IMR-90 (cell line): ENCODE measurements at regions not wholly inside any gene's neighbourhood (a gene's known extent, or its start where the extent isn't known, plus 50 kb on each side); places are given as distances from the start of the nearest gene placed in this dataset.

Experiments
- ATAC-seq: fragments of 200-7000 bp; cut with Tn5 transposase; 2 replicates; pipeline ENCODE4 v1.9.1; 2020; ENCODE audit warnings: low read depth, mild to moderate bottlenecking, moderate library complexity
- BruUV-seq: library from RNA; stranded (reverse); fragments of 400-500 nt; replicated peaks from 2 replicates; lab custom pipeline; 2021; lab: Mats Ljungman, UMichigan
- CTCF ChIA-PET: fragments of 300-600 bp; formaldehyde crosslinking; extraction: SDS; loops from one replicate; lab custom pipeline; 2021; ENCODE audit warnings: antibody characterized with exemption; lab: Yijun Ruan, JAX
- POLR2A ChIA-PET: fragments of 300-600 bp; sonication (Branson Sonifier 250); formaldehyde crosslinking; loops from one replicate; lab custom pipeline; 2022; ENCODE audit warnings: antibody characterized with exemption; ENCODE audit not compliant: unreplicated experiment; lab: Charles Lee
- DNase-seq: peaks from one replicate; pipeline ENCODE4 v3.0.0; 2013
- H2AFZ ChIP-seq: replicated peaks from 2 replicates; pipeline ENCODE3; 2013; ENCODE audit warnings: low read length, mild to moderate bottlenecking; ENCODE audit not compliant: poor library complexity
- H2AK5ac ChIP-seq: 2 replicates; pipeline ENCODE4 v1.6.1; 2013; ENCODE audit warnings: low read depth, low read length, inconsistent platforms
- H2AK9ac ChIP-seq: replicated peaks from 2 replicates; pipeline ENCODE3; 2013; ENCODE audit warnings: mild to moderate bottlenecking, low read depth, low read length, moderate library complexity; ENCODE audit not compliant: poor library complexity
- H2BK120ac ChIP-seq: 2 replicates; pipeline ENCODE4 v1.6.1; 2013; ENCODE audit warnings: low read depth, low read length, inconsistent platforms
- H2BK15ac ChIP-seq: 3 replicates; pipeline ENCODE4 v1.6.1; 2013; ENCODE audit warnings: low read depth, low read length, inconsistent platforms
- H2BK20ac ChIP-seq: 2 replicates; pipeline ENCODE4 v1.6.1; 2013; ENCODE audit warnings: low read depth, mild to moderate bottlenecking, inconsistent platforms, low read length, moderate library complexity
- H2BK5ac ChIP-seq: 2 replicates; pipeline ENCODE4 v1.6.1; 2013; ENCODE audit warnings: mild to moderate bottlenecking, low read depth, low read length, inconsistent platforms; ENCODE audit not compliant: poor library complexity, severe bottlenecking
- H3K14ac ChIP-seq: replicated peaks from 2 replicates; pipeline ENCODE4 v1.6.1; 2013; ENCODE audit warnings: low read depth, low read length, inconsistent platforms
- H3K18ac ChIP-seq: 2 replicates; pipeline ENCODE4 v1.6.1; 2013; ENCODE audit warnings: low read depth, low read length, control low read depth
- H3K23ac ChIP-seq: 2 replicates; pipeline ENCODE4 v1.6.1; 2013; ENCODE audit warnings: low read depth, low read length, inconsistent platforms
- H3K27ac ChIP-seq: 2 replicates; pipeline ENCODE4 v1.5.1; 2013; ENCODE audit warnings: mild to moderate bottlenecking, control low read depth, low read length; ENCODE audit not compliant: insufficient read depth
- H3K27me3 ChIP-seq: 2 replicates; pipeline ENCODE4 v1.6.1; 2013; ENCODE audit warnings: low read length; ENCODE audit not compliant: control insufficient read depth, insufficient read depth
- H3K36me3 ChIP-seq: 2 replicates; pipeline ENCODE4 v1.6.1; 2013; ENCODE audit warnings: low read length, mixed read lengths; ENCODE audit not compliant: control insufficient read depth, insufficient read depth
- H3K4ac ChIP-seq: 2 replicates; pipeline ENCODE4 v1.6.1; 2013; ENCODE audit warnings: low read depth, low read length, inconsistent platforms
- H3K4me1 ChIP-seq: 2 replicates; pipeline ENCODE4 v1.6.1; 2013; ENCODE audit warnings: low read length, mixed read lengths; ENCODE audit not compliant: control insufficient read depth, insufficient read depth
- H3K4me2 ChIP-seq: 2 replicates; pipeline ENCODE4 v1.6.1; 2013; ENCODE audit warnings: low read depth, mild to moderate bottlenecking, control low read depth, low read length, moderate library complexity
- H3K4me3 ChIP-seq: 2 replicates; pipeline ENCODE4 v1.5.1; 2013; ENCODE audit warnings: low read depth, mild to moderate bottlenecking, control low read depth, low read length, moderate library complexity; ENCODE audit not compliant: insufficient read depth
- H3K56ac ChIP-seq: 2 replicates; pipeline ENCODE4 v1.6.1; 2013; ENCODE audit warnings: low read length, inconsistent platforms; ENCODE audit not compliant: insufficient read depth; ENCODE audit errors: extremely low read depth
- H3K79me1 ChIP-seq, 2 experiments: 2 replicates each; pipeline ENCODE4 v1.6.1; 2013; ENCODE audit warnings: low read length in 2 of 2, inconsistent platforms in 1 of 2, low read depth in 1 of 2
- H3K9ac ChIP-seq: 2 replicates; pipeline ENCODE4 v1.6.1; 2013; ENCODE audit warnings: low read depth, low read length, control low read depth
- H3K9me1 ChIP-seq: 2 replicates; pipeline ENCODE4 v1.6.1; 2013; ENCODE audit warnings: low read length, inconsistent platforms; ENCODE audit not compliant: insufficient read depth
- H3K9me3 ChIP-seq: 2 replicates; pipeline ENCODE4 v1.6.1; 2013; ENCODE audit warnings: low read length; ENCODE audit not compliant: control insufficient read depth, insufficient read depth
- H4K20me1 ChIP-seq: 2 replicates; pipeline ENCODE4 v1.6.1; 2013; ENCODE audit warnings: low read length, inconsistent platforms; ENCODE audit not compliant: insufficient read depth
- H4K5ac ChIP-seq: 2 replicates; pipeline ENCODE4 v1.6.1; 2013; ENCODE audit warnings: mild to moderate bottlenecking, low read depth, low read length, control low read depth
- H4K8ac ChIP-seq, 2 experiments: 2 replicates each; pipeline ENCODE4 v1.6.1; 2013; ENCODE audit warnings: low read depth in 2 of 2, low read length in 2 of 2, control low read depth in 1 of 2, inconsistent platforms in 1 of 2
- H4K91ac ChIP-seq: 2 replicates; pipeline ENCODE4 v1.6.1; 2013; ENCODE audit warnings: low read depth, low read length, inconsistent platforms; ENCODE audit not compliant: insufficient read depth
- MAZ ChIP-seq: IDR thresholded peaks from 2 replicates; pipeline ENCODE4 v1.6.1; 2012; ENCODE audit warnings: low read depth, mild to moderate bottlenecking, low read length, improper control_type of control experiment, moderate library complexity, borderline replicate concordance
- POLR2A ChIP-seq: IDR thresholded peaks from 2 replicates; pipeline ENCODE4 v1.6.1; 2012; ENCODE audit warnings: mild to moderate bottlenecking, low read depth, low read length
- WGBS, 2 experiments: methylation state at CpG; one replicate each; pipeline versions ENCODE4 v1.1.5 to v1.1.7; 2013; ENCODE audit warnings: missing lambda C conversion rate in 2 of 2; ENCODE audit not compliant: insufficient read length in 1 of 2; ENCODE audit errors: extremely low coverage in 2 of 2; 5-methylcytosine and 5-hydroxymethylcytosine counted together
- dilution Hi-C: fragments of 300-500 bp; cut with HindIII; formaldehyde crosslinking; loops from one replicate; pipeline ENCODE4 v1.14.3; 2018; ENCODE audit warnings: low sequenced_read_pairs; ENCODE audit not compliant: unreplicated experiment
- in situ Hi-C: fragments of 300-500 bp; cut with MboI; formaldehyde crosslinking; loops from 3 replicates; pipeline ENCODE4 v1.14.3; 2019; ENCODE audit warnings: low sequenced_read_pairs, inconsistent platforms, mixed read lengths
- intact Hi-C: fragments of 100-400 bp; cut with micrococcal nuclease; formaldehyde crosslinking; loops from 2 replicates; pipeline ENCODE4 v1.10.0; 2022

GRCh38 chr11:115759622-115760460 is 255.6 kb upstream of the CADM1 start:
- peak overlapping the region; percentile 80 for H4K91ac ChIP-seq
- H2BK120ac ChIP-seq, result peak overlapping the region; percentile 77
- no peak for DNase-seq
- H3K4me2 ChIP-seq, result peak overlapping the region; percentile 75
- H3K27ac ChIP-seq, result peak overlapping the region; percentile 25
- H2BK15ac ChIP-seq, result peak overlapping the region; percentile 36; the same call in 1 of the 3 replicates
- H3K36me3 ChIP-seq, result no peaks in the 10 kb centered on the region
- dilution Hi-C loops, result no loop called here
- TF ChIP-seq POLR2A (no peak), MAZ (0 out of 2 replicates have a peak, but pooled peaks have one; percentile 4)
- ChIA-PET POLR2A (no interaction called here), CTCF (interaction anchor here (1.2 kb wide), 1 partner anchor 19 kb away, joined by 3 read pairs; no protein-coding TSS in a partner anchor)
- peak; percentile 82 for ATAC-seq
- H4K8ac ChIP-seq, result peak overlapping the region; percentile 76 to 89; a peak in 3 of 4 replicates
- H3K79me1 ChIP-seq, result no peaks in the 10 kb centered on the region
- H3K27me3 ChIP-seq, result no peaks in the 10 kb centered on the region
- H3K14ac ChIP-seq, result peak overlapping the region; percentile 73
- peak overlapping the region; percentile 77 for H3K9ac ChIP-seq
- BruUV-seq, result no TSS peak
- H2AFZ ChIP-seq, result peak overlapping the region; percentile 95
- H3K4me1 ChIP-seq, result peaks cover 8% of the 10 kb centered on the region
- H3K23ac ChIP-seq, result peak overlapping the region; percentile 32; the same call in 1 of the 2 replicates
- peak overlapping the region; percentile 93 for H3K4ac ChIP-seq
- in situ Hi-C loops, result no loop called here
- intact Hi-C loops, result loop anchor here (2.0 kb wide), 2 partner anchors 255 to 319 kb away; partner anchors contain the start of gene CADM1
- no peak overlapping the region for H2BK5ac ChIP-seq
- H4K20me1 ChIP-seq, result no peaks in the 10 kb centered on the region
- H2BK20ac ChIP-seq, result peak overlapping the region; percentile 16; the same call in 1 of the 2 replicates
- peak overlapping the region; percentile 95 for H2AK9ac ChIP-seq
- peak overlapping the region; percentile 62; the same call in 1 of the 2 replicates for H4K5ac ChIP-seq
- peak overlapping the region; percentile 43; the same call in 1 of the 2 replicates for H2AK5ac ChIP-seq
- H3K4me3 ChIP-seq, result peak overlapping the region; percentile 53
- H3K18ac ChIP-seq, result peak overlapping the region; percentile 59; the same call in 1 of the 2 replicates
- no peaks in the 10 kb centered on the region for H3K9me3 ChIP-seq
- peaks cover 10% of the 10 kb centered on the region for H3K9me1 ChIP-seq
- peak overlapping the region; percentile 53; the same call in 1 of the 2 replicates for H3K56ac ChIP-seq
- WGBS, 2 experiments, result 16% methylated on average over 23 of the region's 70 CpGs; no CpG with 5 or more reads in 1 of the 2 experiments
